ENCODE measurements at regions not wholly inside any gene's neighbourhood (a gene's known extent, or its start where the extent isn't known, plus 50 kb on each side); places are given as distances from the start of the nearest gene placed in this dataset.

DNA sequence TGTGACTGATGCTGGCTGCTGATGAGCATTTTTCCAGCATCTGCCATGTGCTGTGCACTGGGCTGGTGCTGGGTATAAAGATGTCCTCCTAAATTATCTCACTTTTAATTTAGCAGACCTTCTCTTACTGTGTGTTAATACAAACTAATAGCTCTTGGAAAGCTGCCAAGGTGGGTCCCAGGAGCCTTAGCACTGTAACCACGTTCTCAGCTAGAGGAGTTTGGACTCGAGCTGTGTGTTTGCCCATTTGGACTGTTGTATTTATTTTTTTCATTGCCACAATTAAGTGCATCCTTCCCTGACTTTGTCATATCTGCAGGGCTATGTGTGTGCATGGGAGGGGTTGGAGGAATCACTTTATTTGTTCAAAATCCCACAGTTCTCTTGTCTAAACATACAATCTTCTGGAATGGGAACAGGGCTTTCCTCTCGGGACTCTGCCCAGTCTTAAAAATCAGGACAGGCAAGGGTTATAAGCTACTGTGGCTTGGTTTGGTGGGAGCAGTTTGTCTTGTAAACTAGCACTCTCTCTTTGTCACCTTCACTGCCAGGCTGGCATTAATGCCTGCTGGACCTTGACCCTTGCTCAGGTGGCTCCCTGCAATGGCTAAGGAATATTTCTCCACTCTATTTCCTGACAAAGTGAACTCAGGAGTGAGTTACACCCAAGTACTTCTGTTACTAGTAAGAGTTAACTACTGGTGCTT is 129.7 kb upstream of the MGAT5 start:
- TF ChIP-seq, protein P1, sequence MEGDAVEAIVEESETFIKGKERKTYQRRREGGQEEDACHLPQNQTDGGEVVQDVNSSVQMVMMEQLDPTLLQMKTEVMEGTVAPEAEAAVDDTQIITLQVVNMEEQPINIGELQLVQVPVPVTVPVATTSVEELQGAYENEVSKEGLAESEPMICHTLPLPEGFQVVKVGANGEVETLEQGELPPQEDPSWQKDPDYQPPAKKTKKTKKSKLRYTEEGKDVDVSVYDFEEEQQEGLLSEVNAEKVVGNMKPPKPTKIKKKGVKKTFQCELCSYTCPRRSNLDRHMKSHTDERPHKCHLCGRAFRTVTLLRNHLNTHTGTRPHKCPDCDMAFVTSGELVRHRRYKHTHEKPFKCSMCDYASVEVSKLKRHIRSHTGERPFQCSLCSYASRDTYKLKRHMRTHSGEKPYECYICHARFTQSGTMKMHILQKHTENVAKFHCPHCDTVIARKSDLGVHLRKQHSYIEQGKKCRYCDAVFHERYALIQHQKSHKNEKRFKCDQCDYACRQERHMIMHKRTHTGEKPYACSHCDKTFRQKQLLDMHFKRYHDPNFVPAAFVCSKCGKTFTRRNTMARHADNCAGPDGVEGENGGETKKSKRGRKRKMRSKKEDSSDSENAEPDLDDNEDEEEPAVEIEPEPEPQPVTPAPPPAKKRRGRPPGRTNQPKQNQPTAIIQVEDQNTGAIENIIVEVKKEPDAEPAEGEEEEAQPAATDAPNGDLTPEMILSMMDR (conservative IDR thresholded peaks at IDR 0.05; ENCODE audit: low read depth in 2 of 2) = no peak
- no peak for TF ChIP-seq EZH2phosphoT487 (IDR thresholded peaks at IDR 0.05; ENCODE audit: unreplicated experiment)

All from GM23338 (cell line).